ENCODE measurements at regions not wholly inside any gene's neighbourhood (a gene's known extent, or its start where the extent isn't known, plus 50 kb on each side); places are given as distances from the start of the nearest gene placed in this dataset.

DNA sequence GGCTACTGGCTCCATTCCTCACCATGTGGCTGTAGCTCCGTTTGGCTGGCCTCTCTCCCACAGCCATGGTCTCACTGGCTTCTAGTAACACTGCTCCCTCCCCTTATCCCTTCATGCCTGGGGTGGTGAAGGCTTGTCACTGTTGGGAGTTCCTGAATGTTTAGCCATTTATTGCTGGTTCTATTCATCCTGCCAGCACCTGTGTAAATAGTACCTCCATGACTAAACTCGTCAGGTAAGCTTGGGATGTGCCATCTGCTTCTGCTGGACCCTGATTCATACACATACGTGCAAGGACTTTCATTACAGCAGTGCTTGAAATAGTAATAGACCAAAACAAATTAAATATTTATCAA, 61.6 kb downstream of the CCDC71L start:
- in situ Hi-C loops (cut with HindIII; ENCODE audit: low sequenced_read_pairs) = no loop called here
- DNase-seq (ENCODE audit: low read depth, low spot score) = no peak
- H3K4me3 ChIP-seq (ENCODE audit: low read depth, low read length) = no peak overlapping the region
- TF ChIP-seq, protein P1, sequence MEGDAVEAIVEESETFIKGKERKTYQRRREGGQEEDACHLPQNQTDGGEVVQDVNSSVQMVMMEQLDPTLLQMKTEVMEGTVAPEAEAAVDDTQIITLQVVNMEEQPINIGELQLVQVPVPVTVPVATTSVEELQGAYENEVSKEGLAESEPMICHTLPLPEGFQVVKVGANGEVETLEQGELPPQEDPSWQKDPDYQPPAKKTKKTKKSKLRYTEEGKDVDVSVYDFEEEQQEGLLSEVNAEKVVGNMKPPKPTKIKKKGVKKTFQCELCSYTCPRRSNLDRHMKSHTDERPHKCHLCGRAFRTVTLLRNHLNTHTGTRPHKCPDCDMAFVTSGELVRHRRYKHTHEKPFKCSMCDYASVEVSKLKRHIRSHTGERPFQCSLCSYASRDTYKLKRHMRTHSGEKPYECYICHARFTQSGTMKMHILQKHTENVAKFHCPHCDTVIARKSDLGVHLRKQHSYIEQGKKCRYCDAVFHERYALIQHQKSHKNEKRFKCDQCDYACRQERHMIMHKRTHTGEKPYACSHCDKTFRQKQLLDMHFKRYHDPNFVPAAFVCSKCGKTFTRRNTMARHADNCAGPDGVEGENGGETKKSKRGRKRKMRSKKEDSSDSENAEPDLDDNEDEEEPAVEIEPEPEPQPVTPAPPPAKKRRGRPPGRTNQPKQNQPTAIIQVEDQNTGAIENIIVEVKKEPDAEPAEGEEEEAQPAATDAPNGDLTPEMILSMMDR (IDR thresholded peaks at IDR 0.05; ENCODE audit: low read depth, low read length) = no peak

- DNase-seq (ENCODE audit: low read depth, low spot score) = peak; percentile 66
- in situ Hi-C loops (cut with HindIII; ENCODE audit: low sequenced_read_pairs) = no loop called here
- H3K4me3 ChIP-seq (ENCODE audit: low read depth, low read length) = peak overlapping the region; percentile 50
- TF ChIP-seq, protein P1 (IDR thresholded peaks at IDR 0.05; ENCODE audit: low read depth, low read length) = no peak
These were observed 62.2 kb downstream of the CCDC71L start for GRCh38 chr7:106598663-106599342.

GRCh38 chr7:106597751-106598546, 63.0 kb downstream of the CCDC71L start:
- no peak overlapping the region for H3K4me3 ChIP-seq (ENCODE audit: low read depth, low read length)
- TF ChIP-seq, protein P1 (IDR thresholded peaks at IDR 0.05; ENCODE audit: low read depth, low read length) = no peak
- DNase-seq (ENCODE audit: low read depth, low spot score) = no peak
- in situ Hi-C loops (cut with HindIII; ENCODE audit: low sequenced_read_pairs) = no loop called here

- TF ChIP-seq, protein P1 (IDR thresholded peaks at IDR 0.05; ENCODE audit: low read depth, low read length) = no peak
These were observed 63.9 kb downstream of the CCDC71L start for GRCh38 chr7:106597014-106597413.

GRCh38 chr7:106595922-106596321, 65.0 kb downstream of the CCDC71L start:
- TF ChIP-seq, protein P1 (IDR thresholded peaks at IDR 0.05; ENCODE audit: low read depth, low read length) = no peak
- no peak overlapping the region for H3K4me3 ChIP-seq (ENCODE audit: low read depth, low read length)
- in situ Hi-C loops (cut with HindIII; ENCODE audit: low sequenced_read_pairs) = no loop called here
- no peak for DNase-seq (ENCODE audit: low read depth, low spot score)

More at GRCh38 chr7:106597014-106597413, 63.9 kb downstream of the CCDC71L start:
- H3K4me3 ChIP-seq (ENCODE audit: low read depth, low read length) = no peak overlapping the region
- DNase-seq (ENCODE audit: low read depth, low spot score) = no peak
- in situ Hi-C loops (cut with HindIII; ENCODE audit: low sequenced_read_pairs) = no loop called here

DNA sequence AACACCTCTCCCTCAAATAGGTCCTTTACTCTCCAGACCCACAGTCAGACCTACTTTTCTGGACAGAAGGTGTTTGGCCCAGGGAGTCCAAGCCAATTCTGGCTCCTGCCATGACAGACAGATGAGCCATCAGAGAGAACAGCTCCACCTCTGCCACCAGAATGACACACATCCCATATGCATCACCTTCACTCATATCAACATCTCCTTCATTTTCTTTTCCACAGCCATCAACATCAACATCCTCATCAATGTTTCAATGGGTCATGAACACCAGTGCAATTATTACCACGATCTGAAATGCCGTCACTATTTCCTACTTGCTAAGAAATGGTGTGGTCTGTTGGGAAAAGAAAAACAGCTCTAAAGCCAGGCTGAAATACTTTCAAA, 67.9 kb downstream of the CCDC71L start:
- in situ Hi-C loops (cut with HindIII; ENCODE audit: low sequenced_read_pairs) = no loop called here
- DNase-seq (ENCODE audit: low read depth, low spot score) = no peak
- H3K4me3 ChIP-seq (ENCODE audit: low read depth, low read length) = no peak overlapping the region
- TF ChIP-seq, protein P1 (IDR thresholded peaks at IDR 0.05; ENCODE audit: low read depth, low read length) = no peak
